ENCODE measurements at regions not wholly inside any gene's neighbourhood (a gene's known extent, or its start where the extent isn't known, plus 50 kb on each side); places are given as distances from the start of the nearest gene placed in this dataset.
"Not testable (repeated sequence)": the region's sequence is repeated elsewhere in the genome, so short reads cannot be mapped to it uniquely, and the experiment has no call there.

DNA sequence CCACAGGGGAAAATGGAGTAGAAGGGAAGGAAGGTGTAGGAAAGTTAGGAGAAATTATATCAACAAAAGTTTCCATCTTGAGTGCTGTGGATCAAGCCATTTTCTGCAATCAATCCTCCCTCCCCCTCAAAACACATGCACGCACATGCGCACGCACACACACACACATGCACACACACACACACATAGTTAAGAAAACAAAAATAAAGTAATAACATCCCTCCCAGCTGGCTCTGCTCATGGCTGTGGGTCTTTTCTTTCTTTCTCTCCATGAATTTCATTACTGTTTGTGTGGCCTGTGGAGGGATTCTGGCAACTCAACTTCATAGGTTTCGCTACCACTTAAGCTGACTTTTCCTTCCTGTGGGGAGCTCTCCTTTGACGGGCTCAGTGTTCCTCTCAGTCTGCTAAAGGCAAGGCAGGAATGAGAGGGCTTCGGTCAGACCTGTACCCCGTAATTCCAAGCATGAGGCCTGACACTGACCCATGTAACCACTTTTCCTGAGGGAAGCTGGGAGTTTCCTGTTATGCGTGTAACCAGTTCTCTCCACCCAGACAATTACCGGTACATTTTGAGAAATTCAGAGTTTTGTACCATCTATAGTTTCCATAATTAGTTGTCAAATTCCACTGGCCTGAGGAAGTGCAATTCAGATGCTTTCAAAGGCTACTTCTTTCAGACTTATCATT is 79.8 kb downstream of the ZNF92 start:
- no peak for DNase-seq

GRCh38 chr7:65454469-65454868 is 80.8 kb downstream of the ZNF92 start:
- DNase-seq = peak in 1 of 2 experiments; percentile 2

- not testable (repeated sequence) for DNase-seq
These were observed 81.4 kb downstream of the ZNF92 start for GRCh38 chr7:65455050-65455449.

GRCh38 chr7:65457705-65458104 is 84.0 kb downstream of the ZNF92 start:
- no peak for DNase-seq

DNA sequence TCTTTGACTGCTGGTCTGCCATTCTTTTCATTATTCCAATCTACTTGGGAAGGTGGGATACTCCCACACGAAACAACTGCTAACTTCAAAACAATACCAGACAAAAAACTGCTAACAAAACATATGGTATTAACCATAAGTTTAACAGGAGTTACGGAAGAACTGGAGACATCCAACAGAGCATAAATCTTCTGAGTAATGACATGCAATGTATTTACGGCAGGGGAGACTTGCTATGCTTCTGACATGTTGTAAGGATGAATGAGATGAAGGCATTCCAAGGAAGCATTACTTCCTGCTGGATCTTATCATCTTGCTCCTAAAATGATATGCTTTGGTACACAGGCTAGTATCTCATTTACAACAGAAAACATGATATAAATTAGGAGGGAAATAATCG is 85.8 kb downstream of the ZNF92 start:
- no peak for DNase-seq

- DNase-seq = no peak
These were observed 88.6 kb downstream of the ZNF92 start for GRCh38 chr7:65462148-65462716.

- no peak for DNase-seq
These were observed 89.5 kb downstream of the ZNF92 start for GRCh38 chr7:65463184-65463583.

GRCh38 chr7:65469919-65470558 is 96.4 kb downstream of the ZNF92 start:
- DNase-seq = not testable (repeated sequence)

DNA sequence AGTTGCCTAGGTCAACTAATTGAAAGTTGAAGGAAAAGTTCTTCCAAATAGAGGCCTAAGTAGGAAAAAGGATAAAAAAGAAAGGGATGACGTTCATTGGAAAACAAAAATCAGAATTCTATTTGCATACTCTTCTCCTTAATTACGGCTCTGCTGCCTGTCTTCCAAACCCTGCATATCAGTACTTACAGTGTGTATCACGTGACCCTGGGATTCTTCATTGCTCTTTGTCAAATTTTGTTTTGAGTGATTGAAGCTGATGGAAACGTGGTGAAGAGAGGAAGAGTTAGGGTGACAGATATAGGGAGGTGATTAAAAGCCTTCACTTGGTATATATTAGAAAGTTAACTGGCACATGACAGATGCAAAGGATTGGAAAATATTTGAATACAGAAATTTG is 97.9 kb downstream of the ZNF92 start:
- no peak for DNase-seq

DNA sequence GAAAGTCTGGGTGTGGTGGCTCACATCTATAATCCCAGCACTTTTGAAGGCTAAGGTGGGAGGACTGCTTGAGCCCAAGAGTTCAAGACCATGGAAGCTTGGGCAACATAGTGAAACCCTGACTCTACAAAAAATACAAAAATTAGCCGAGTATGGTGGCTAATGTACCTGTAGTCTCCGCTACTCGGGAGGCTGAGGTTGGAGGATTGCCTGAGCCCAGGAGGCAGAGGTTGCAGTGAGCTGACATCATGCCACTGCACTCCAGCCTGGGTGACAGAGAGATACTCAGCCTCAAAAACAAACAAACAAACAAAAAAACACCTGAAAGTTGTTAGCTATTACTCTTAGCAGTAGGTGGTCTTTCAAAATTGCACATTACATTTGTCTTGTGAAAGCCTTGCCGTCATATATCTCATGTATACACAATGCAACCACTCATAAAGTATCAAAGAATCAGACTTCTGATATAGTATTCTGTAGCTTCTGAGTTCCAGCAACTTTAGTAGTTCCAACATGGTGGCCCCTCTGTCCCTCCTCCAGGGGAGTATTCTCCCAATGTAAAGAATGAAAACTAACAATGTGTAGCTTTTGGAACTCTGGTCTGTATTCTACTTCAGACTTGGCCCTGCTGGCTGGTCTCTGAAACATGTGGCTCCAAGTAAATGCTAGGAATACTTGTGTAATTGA is 101.5 kb downstream of the ZNF92 start:
- no peak for DNase-seq

DNA sequence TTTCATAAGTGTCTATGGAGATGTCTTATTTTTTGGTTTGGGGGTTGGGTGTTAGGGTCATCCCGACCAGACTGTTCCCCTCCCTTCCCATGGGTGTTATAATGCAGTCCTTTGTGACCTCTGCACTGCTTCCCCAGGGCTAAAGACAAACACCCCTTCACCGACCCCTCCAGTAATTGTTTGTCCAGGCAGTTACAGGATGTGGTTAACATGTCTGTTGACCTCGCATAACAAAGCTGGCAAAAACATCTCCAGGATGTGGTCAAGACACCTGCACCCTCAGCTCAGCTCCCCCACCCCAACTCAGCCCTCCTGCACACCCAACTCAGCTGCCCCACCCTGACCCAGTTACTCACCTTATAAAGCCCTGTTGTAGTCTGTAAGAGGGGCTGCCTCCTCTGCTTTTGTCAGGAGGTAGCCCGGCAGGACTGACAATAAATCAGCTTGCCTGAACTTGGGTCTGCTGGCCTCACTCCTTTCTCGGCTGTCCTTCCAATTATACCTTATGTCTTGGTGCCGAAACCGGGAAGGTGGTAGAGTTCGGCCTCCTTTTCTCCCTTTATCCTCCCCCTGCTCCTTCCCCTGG is 102.2 kb downstream of the ZNF92 start:
- DNase-seq = no peak

GRCh38 chr7:65477326-65477725 is 103.7 kb downstream of the ZNF92 start:
- DNase-seq = no peak

- DNase-seq = no peak
These were observed 115.7 kb downstream of the ZNF92 start for GRCh38 chr7:65489260-65489767.

- not testable (repeated sequence) for DNase-seq
These were observed 123.0 kb downstream of the ZNF92 start for GRCh38 chr7:65496697-65497096.

DNA sequence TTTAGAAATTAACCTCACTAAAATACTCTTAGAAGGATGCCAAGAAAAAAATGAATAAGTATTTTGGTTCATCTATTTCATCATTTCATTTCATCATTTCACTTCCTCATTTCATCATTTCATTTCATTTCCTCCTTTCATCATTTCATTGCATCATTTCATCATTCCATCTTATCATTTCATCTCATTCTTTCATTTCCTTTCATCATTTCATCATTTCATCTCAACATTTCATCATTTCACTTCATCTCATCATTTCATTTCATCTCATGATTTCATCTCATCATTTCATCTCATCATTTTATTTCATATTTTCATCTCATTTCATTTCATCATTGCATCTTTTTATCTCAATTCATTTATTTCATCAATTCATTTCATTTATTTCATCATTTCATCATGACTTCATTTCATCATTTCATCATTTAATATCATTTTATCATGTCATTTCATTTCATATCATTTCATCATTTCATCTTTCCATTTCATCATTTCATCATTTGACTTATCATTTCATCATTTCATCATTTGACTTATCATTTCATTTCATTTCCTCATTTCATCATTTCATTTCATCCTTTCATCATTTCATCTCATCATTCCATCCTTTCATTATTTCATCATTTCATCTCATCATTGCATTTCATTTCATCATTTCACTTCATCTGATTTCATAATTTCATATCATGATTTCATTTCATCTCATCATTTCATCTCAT is 129.9 kb downstream of the ZNF92 start:
- DNase-seq = no peak

DNA sequence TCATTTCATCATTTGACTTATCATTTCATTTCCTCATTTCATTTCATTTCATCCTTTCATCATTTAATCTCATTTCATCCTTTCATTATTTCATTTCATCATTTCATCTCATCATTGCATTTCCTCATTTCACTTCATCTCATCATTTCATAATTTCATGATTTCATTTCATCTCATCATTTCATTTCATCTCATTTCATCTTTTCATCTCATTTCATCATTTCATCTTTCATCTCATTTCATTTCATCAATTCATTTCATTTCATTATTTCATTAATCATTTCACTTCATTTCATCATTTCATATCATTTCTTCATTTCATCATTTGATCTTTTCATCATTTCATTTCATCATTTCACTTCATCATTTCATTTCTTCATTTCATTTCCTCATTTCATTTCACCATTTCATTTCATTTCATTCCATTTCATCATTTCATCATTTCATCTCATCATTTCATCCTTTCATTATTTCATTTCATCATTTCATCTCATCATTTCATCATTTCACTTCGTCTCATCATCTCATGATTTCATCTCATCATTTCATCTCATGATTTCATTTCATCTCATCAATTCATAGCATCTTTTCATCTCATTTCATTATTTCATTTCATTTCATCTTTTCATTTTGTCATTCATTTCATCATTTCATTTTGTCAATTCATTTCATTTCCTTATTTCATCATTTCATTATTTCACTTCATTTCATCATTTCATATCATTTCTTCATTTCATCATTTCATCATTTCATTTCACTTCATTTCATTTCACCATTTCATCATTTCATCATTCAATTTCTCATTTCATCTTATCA is 131.1 kb downstream of the ZNF92 start:
- DNase-seq = not testable (repeated sequence)

DNA sequence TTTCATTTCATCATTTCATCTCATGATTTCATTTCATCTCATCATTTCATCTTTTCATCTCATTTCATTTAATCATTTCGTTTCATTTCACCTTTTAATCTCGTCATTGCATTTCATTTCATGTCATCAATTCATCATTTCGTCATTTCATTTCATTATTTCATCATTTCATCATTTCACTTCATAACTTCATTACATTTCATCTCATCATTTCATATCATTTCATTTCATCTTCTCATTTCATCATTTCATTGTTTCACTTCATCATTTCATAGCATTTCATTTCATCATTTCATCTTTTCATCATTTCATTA is 131.6 kb downstream of the ZNF92 start:
- not testable (repeated sequence) for DNase-seq

DNA sequence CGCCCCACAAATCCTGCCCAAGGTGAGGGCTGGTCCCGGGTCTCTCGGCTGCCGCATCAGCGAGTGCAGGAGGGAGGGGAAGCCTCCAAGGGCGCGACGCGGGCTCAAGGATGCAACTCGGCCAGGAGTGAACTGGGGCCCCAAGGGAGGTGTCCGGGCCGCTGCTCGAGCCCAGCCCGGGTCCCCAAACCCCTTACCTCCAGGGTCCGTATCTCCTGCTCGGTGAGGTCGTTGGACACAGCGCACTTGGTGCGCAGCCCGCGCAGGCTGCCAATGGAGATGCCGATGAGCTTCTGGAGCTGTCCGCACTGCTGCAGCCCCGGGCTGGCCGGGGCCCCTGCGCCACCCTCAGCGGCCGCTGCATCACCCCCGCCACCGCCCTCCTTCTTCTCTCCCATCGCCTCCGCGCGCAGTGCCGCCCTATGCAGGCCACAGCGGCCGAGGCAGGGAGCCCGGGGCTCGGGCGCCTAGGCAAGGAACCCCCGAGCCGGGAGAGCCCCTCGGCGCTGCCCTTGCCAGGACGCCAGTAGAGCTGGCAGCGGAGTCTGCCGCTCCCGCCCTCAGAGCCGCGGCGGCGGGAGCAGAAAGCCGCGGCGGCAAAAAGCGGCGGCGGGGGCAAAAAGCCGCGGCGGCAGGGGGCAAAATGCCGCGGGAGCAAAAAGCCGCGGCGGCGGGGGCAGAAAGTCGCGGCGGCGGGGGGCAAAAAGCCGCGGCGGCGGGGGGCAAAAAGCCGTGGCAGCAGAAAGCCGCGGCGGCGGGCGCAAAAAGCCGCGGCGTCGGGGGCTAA is 135.1 kb downstream of the ZNF92 start:
- not testable (repeated sequence) for DNase-seq

GRCh38 chr7:65509368-65510186 is 135.9 kb downstream of the ZNF92 start:
- DNase-seq = no peak

- not testable (repeated sequence) for DNase-seq
These were observed 136.5 kb downstream of the ZNF92 start for GRCh38 chr7:65510187-65510538.

Measured in Kasumi-1 (cell line).